HEK293 (cell line): ENCODE measurements at regions not wholly inside any gene's neighbourhood (a gene's known extent, or its start where the extent isn't known, plus 50 kb on each side); places are given as distances from the start of the nearest gene placed in this dataset.

ENCODE experiments used
- CTCF ChIA-PET: fragments of 350-600 bp; formaldehyde crosslinking; extraction: SDS; loops from one replicate; lab custom pipeline; 2021; ENCODE audit warnings: antibody characterized with exemption; lab: Yijun Ruan, JAX
- POLR2A ChIA-PET: fragments of 300-600 bp; formaldehyde crosslinking; extraction: SDS; loops from one replicate; lab custom pipeline; 2020; ENCODE audit warnings: antibody characterized with exemption, inconsistent platforms; lab: Yijun Ruan, JAX
- H3K27ac ChIP-seq: fragments of 200-500 bp; sonication (Bioruptor generic); 2 replicates; pipeline ENCODE4 v1.5.1; 2014; ENCODE audit warnings: low read depth, low read length, control low read depth, inconsistent platforms; ENCODE audit errors: extremely low read depth
- H3K36me3 ChIP-seq, 2 experiments: fragments of 200-500 bp in 1 of 2; sonication (Bioruptor generic) in 1 of 2; 1 replicate in 1 of 2; 2 replicates in 1 of 2; pipeline ENCODE4 v1.5.1; 2014 to 2017; ENCODE audit warnings: inconsistent platforms in 2 of 2, low read length in 2 of 2; ENCODE audit not compliant: control insufficient read depth in 2 of 2, insufficient read depth in 1 of 2
- H3K4me1 ChIP-seq: fragments of 200-500 bp; sonication (Bioruptor generic); 2 replicates; pipeline ENCODE4 v1.5.1; 2014; ENCODE audit warnings: mild to moderate bottlenecking, low read length, inconsistent platforms; ENCODE audit not compliant: control insufficient read depth, insufficient read depth
- H3K4me3 ChIP-seq: 2 replicates; pipeline ENCODE4 v1.5.1; 2011; ENCODE audit warnings: low read depth, mild to moderate bottlenecking, control low read depth, low read length, moderate library complexity
- H3K9me3 ChIP-seq: fragments of 200-500 bp; sonication (Bioruptor generic); 2 replicates; pipeline ENCODE4 v1.5.1; 2014; ENCODE audit warnings: low read depth, low read length, inconsistent platforms; ENCODE audit not compliant: control insufficient read depth, insufficient read depth
- GLI4 ChIP-seq: fragments of 450-650 bp; formaldehyde crosslinking; IDR thresholded peaks from 2 replicates; pipeline ENCODE4 v1.5.1; 2016; ENCODE audit warnings: missing biosample characterization, missing genetic modification characterization
- GLIS1 ChIP-seq: fragments of 450-650 bp; formaldehyde crosslinking; IDR thresholded peaks from 2 replicates; pipeline ENCODE4 v1.5.1; 2016; ENCODE audit warnings: missing biosample characterization, missing genetic modification characterization
- GLIS2 ChIP-seq: fragments of 450-650 bp; formaldehyde crosslinking; IDR thresholded peaks from 2 replicates; pipeline ENCODE4 v1.5.1; 2016; ENCODE audit warnings: missing biosample characterization, missing genetic modification characterization
- KLF1 ChIP-seq: fragments of 450-650 bp; formaldehyde crosslinking; IDR thresholded peaks from 2 replicates; pipeline ENCODE4 v1.5.1; 2016; ENCODE audit warnings: missing biosample characterization, missing genetic modification characterization
- KLF10 ChIP-seq: fragments of 450-650 bp; IDR thresholded peaks from 2 replicates; pipeline ENCODE4 v1.5.1; 2018; ENCODE audit warnings: missing biosample characterization, mild to moderate bottlenecking, missing genetic modification characterization
- KLF16 ChIP-seq: fragments of 450-650 bp; formaldehyde crosslinking; IDR thresholded peaks from 2 replicates; pipeline ENCODE4 v1.5.1; 2017; ENCODE audit warnings: missing biosample characterization, missing genetic modification characterization
- KLF7 ChIP-seq: fragments of 450-650 bp; formaldehyde crosslinking; IDR thresholded peaks from 2 replicates; pipeline ENCODE4 v1.5.1; 2016; ENCODE audit warnings: missing biosample characterization, missing genetic modification characterization, borderline replicate concordance
- REPIN1 ChIP-seq: fragments of 450-650 bp; formaldehyde crosslinking; IDR thresholded peaks from 2 replicates; pipeline ENCODE4 v1.5.1; 2017; ENCODE audit warnings: missing biosample characterization, missing genetic modification characterization, low read depth
- SETDB1 ChIP-seq: IDR thresholded peaks from one replicate; pipeline ENCODE4 v1.6.1; 2017; ENCODE audit warnings: mild to moderate bottlenecking, low read length, moderate library complexity, mixed read lengths; ENCODE audit not compliant: insufficient read length
- WT1 ChIP-seq: fragments of 450-650 bp; formaldehyde crosslinking; IDR thresholded peaks from 2 replicates; pipeline ENCODE4 v1.5.1; 2016; ENCODE audit warnings: missing biosample characterization, missing genetic modification characterization
- ZBTB8A ChIP-seq: fragments of 450-650 bp; formaldehyde crosslinking; IDR thresholded peaks from 2 replicates; pipeline ENCODE4 v1.5.1; 2016; ENCODE audit warnings: missing biosample characterization, missing genetic modification characterization
- ZFP69B ChIP-seq: fragments of 450-650 bp; formaldehyde crosslinking; IDR thresholded peaks from 2 replicates; pipeline ENCODE4 v1.5.1; 2016; ENCODE audit warnings: missing biosample characterization, missing genetic modification characterization
- ZNF23 ChIP-seq: fragments of 450-650 bp; formaldehyde crosslinking; IDR thresholded peaks from 2 replicates; pipeline ENCODE4 v1.5.1; 2016; ENCODE audit warnings: missing biosample characterization, missing genetic modification characterization, borderline replicate concordance
- ZNF248 ChIP-seq: fragments of 450-650 bp; formaldehyde crosslinking; IDR thresholded peaks from 2 replicates; pipeline ENCODE4 v1.5.1; 2017; ENCODE audit warnings: missing biosample characterization, missing genetic modification characterization
- ZNF274 ChIP-seq, 2 experiments: fragments of 200-500 bp in 1 of 2; fragments of 450-650 bp in 1 of 2; sonication (Bioruptor generic) in 1 of 2; formaldehyde crosslinking in 1 of 2; IDR thresholded peaks; 2 replicates each; pipeline versions ENCODE4 v1.5.1 to v1.6.1; 2014 to 2016; ENCODE audit warnings: borderline replicate concordance in 1 of 2, inconsistent platforms in 1 of 2, low read length in 1 of 2, missing biosample characterization in 1 of 2, missing genetic modification characterization in 1 of 2
- ZNF433 ChIP-seq: fragments of 450-650 bp; formaldehyde crosslinking; IDR thresholded peaks from 2 replicates; pipeline ENCODE4 v1.5.1; 2016; ENCODE audit warnings: missing biosample characterization, missing genetic modification characterization, low read depth
- ZNF510 ChIP-seq: fragments of 450-650 bp; formaldehyde crosslinking; IDR thresholded peaks from 2 replicates; pipeline ENCODE4 v1.5.1; 2018; ENCODE audit warnings: mild to moderate bottlenecking, missing genetic modification characterization, missing biosample characterization; ENCODE audit not compliant: insufficient replicate concordance
- ZNF664 ChIP-seq: fragments of 450-650 bp; formaldehyde crosslinking; IDR thresholded peaks from 2 replicates; pipeline ENCODE4 v1.5.1; 2016; ENCODE audit warnings: missing biosample characterization, missing genetic modification characterization
- ZNF830 ChIP-seq: fragments of 450-650 bp; IDR thresholded peaks from 2 replicates; pipeline ENCODE4 v1.5.0; 2018; ENCODE audit warnings: missing biosample characterization, missing genetic modification characterization, low read depth, mild to moderate bottlenecking, moderate library complexity
- TF ChIP-seq, protein P1 (sequence below): fragments of 450-650 bp; IDR thresholded peaks from 2 replicates; pipeline ENCODE4 v1.5.1; 2018; ENCODE audit warnings: missing biosample characterization, missing genetic modification characterization
- TF ChIP-seq, protein P2 (sequence below): fragments of 450-650 bp; formaldehyde crosslinking; IDR thresholded peaks from 2 replicates; pipeline ENCODE4; 2016; ENCODE audit warnings: missing biosample characterization, missing genetic modification characterization
- TF ChIP-seq, protein P3 (sequence below): fragments of 450-650 bp; formaldehyde crosslinking; IDR thresholded peaks from 2 replicates; pipeline ENCODE4 v1.5.1; 2016; ENCODE audit warnings: missing biosample characterization, missing genetic modification characterization
- TF ChIP-seq, protein P4 (sequence below): fragments of 450-650 bp; formaldehyde crosslinking; IDR thresholded peaks from 2 replicates; pipeline ENCODE4 v1.5.1; 2016; ENCODE audit warnings: missing biosample characterization, missing genetic modification characterization

DNA sequence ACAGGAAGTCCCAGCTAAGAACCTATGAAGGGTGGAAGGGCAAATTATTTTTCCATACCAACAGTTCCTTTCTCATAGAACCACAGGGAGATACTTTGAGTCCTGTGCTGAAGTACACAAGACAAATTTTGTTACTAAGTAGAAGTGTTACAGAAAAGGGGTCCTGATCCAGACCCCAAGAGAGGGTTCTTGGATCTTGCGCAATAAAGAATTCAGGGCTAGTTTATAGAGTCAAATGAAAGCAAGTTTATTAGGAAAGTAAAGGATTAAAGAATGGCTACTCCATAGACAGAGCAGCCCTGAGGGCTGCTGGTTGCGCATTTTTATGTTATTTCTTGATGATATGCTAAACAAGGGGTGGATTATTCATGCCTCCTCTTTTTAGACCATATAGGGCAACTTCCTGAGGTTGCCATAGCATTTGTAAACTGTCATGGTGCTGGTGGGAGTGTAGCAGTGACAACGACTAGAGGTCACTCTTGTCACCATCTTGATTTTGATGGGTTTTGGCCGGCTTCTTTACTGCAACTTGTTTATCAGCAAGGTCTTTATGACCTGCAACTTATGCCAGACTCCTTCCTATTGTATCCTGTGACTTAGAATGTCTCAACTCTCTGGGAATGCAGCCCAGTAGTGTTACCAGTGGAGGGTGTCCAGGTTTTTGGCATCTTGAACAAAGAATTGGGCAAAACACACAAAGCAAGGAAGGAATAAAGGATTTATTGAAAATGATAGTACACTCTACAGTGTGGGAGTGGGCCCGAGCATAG is 409.4 kb downstream of the SH2D4B start (continued):
- TF ChIP-seq KLF10 (no peak), GLIS2 (tag by site-specific recombination) (no peak), KLF1 (no peak), SETDB1 (no peak)
- TF ChIP-seq, protein P1, sequence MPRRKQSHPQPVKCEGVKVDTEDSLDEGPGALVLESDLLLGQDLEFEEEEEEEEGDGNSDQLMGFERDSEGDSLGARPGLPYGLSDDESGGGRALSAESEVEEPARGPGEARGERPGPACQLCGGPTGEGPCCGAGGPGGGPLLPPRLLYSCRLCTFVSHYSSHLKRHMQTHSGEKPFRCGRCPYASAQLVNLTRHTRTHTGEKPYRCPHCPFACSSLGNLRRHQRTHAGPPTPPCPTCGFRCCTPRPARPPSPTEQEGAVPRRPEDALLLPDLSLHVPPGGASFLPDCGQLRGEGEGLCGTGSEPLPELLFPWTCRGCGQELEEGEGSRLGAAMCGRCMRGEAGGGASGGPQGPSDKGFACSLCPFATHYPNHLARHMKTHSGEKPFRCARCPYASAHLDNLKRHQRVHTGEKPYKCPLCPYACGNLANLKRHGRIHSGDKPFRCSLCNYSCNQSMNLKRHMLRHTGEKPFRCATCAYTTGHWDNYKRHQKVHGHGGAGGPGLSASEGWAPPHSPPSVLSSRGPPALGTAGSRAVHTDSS (tag by site-specific recombination): no peak

DNA sequence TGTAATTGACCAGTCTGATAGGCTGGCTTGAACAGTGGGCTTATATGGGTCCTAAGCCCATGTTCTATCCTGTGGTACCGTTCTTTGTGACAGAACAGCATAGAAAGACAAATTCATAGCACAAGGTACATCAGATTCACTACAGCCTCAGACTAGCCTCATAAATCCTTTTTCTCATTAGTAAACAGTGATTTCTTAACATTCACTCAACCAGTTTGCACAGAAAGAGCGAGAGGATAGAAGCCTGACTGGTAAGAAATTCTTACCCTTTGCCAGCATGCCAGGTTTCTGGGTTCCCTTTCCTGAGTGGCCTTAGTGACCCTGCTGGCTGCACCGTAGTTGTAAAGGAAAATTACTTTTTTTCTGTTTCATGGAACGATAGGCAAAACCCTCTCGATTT is 412.1 kb downstream of the SH2D4B start:
- POLR2A ChIA-PET: no interaction called here
- TF ChIP-seq ZNF433: no peak
- no peak for TF ChIP-seq ZFP69B (tag by site-specific recombination)
- no peak for TF ChIP-seq KLF16 (tag by site-specific recombination)
- TF ChIP-seq ZBTB8A: no peak
- no peak for TF ChIP-seq WT1 (tag by site-specific recombination)
- CTCF ChIA-PET: no interaction called here
- Histone ChIP-seq H3K4me1 (no peaks in the 10 kb centered on the region), H3K27ac (no peak overlapping the region), H3K9me3 (no peaks in the 10 kb centered on the region), H3K4me3 (no peak overlapping the region), H3K36me3 (no peaks in the 10 kb centered on the region)

DNA sequence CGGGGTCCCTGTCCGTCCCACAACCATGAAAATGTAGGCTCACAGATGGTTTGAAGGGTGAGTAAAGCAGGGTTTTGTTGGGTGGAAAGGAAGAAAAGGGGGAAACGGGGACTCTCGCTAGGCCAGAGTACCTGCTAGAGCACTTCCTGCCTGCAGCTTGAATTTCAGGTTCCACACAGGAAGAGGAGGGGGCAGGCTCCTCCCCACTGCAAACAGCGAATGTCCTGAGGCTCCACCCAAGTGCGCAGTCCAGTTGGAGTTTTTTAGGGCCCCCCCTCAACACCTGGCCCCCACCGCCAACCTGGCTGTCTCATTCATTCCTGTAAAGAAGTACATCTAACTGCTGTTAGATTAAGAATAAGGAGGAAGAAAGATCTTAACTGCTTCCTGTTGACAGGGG is 414.7 kb downstream of the SH2D4B start:
- TF ChIP-seq ZNF274 (IDR thresholded peaks at IDR 0.05; ENCODE audit: low read length) (no peak), ZNF274 (tag by site-specific recombination; IDR thresholded peaks at IDR 0.05; ENCODE audit: borderline replicate concordance) (no peak)
- TF ChIP-seq, all 188 proteins: peak for 0
- H3K9me3 ChIP-seq: no peaks in the 10 kb centered on the region
- no peaks in the 10 kb centered on the region for H3K36me3 ChIP-seq
- no peak overlapping the region for H3K4me3 ChIP-seq
- POLR2A ChIA-PET: no interaction called here
- no peaks in the 10 kb centered on the region for H3K4me1 ChIP-seq
- CTCF ChIA-PET: no interaction called here
- H3K27ac ChIP-seq: no peak overlapping the region

DNA sequence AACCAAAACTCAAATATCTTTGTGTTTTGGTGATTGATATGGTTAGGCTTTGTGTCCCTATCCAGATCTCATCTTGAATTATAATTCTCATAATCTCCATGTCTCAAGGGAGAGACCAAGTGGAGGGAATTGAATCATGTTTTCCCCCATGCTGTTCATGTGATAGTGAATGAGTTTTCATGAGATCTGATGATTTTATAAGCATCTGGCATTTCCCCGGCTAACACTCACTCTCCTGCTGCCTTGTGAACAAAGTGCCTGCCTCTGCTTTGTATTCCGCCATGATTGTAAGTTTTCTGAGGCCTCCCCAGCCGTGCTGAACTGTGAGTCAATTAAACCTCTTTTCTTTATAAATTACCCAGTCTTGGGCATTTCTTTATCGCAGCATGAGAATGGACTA is 419.5 kb downstream of the SH2D4B start:
- H3K27ac ChIP-seq: no peak overlapping the region
- CTCF ChIA-PET: no interaction called here
- no peak for TF ChIP-seq ZNF830
- no peak for TF ChIP-seq GLI4 (tag by site-specific recombination)
- TF ChIP-seq KLF16 (tag by site-specific recombination): no peak
- TF ChIP-seq ZNF23 (tag by site-specific recombination): no peak
- no peak for TF ChIP-seq ZNF664 (tag by site-specific recombination)
- TF ChIP-seq GLIS1: no peak
- TF ChIP-seq, protein P2, sequence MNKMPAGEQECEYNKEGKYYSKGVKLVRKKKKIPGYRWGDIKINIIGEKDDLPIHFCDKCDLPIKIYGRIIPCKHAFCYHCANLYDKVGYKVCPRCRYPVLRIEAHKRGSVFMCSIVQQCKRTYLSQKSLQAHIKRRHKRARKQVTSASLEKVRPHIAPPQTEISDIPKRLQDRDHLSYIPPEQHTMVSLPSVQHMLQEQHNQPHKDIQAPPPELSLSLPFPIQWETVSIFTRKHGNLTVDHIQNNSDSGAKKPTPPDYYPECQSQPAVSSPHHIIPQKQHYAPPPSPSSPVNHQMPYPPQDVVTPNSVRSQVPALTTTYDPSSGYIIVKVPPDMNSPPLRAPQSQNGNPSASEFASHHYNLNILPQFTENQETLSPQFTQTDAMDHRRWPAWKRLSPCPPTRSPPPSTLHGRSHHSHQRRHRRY: no peak
- TF ChIP-seq GLIS2 (tag by site-specific recombination): no peak
- TF ChIP-seq ZNF248 (tag by site-specific recombination): no peak
- TF ChIP-seq, protein P3, sequence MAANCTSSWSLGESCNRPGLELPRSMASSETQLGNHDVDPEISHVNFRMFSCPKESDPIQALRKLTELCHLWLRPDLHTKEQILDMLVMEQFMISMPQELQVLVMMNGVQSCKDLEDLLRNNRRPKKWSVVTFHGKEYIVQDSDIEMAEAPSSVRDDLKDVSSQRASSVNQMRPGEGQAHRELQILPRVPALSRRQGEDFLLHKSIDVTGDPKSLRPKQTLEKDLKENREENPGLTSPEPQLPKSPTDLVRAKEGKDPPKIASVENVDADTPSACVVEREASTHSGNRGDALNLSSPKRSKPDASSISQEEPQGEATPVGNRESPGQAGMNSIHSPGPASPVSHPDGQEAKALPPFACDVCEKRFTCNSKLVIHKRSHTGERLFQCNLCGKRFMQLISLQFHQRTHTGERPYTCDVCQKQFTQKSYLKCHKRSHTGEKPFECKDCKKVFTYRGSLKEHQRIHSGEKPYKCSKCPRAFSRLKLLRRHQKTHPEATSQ (tag by site-specific recombination): no peak
- no peak for TF ChIP-seq KLF7
- TF ChIP-seq, protein P4, sequence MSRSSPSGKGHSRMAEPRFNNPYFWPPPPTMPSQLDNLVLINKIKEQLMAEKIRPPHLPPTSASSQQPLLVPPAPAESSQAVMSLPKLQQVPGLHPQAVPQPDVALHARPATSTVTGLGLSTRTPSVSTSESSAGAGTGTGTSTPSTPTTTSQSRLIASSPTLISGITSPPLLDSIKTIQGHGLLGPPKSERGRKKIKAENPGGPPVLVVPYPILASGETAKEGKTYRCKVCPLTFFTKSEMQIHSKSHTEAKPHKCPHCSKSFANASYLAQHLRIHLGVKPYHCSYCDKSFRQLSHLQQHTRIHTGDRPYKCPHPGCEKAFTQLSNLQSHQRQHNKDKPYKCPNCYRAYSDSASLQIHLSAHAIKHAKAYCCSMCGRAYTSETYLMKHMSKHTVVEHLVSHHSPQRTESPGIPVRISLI (tag by site-specific recombination): no peak
- TF ChIP-seq REPIN1: no peak
- TF ChIP-seq ZNF510 (tag by site-specific recombination): no peak
- TF ChIP-seq KLF10: no peak

More for the DNA sequence above, 419.5 kb downstream of the SH2D4B start:
- H3K9me3 ChIP-seq: no peaks in the 10 kb centered on the region
- H3K36me3 ChIP-seq: no peaks in the 10 kb centered on the region
- no peak overlapping the region for H3K4me3 ChIP-seq
- POLR2A ChIA-PET: no interaction called here
- H3K4me1 ChIP-seq: no peaks in the 10 kb centered on the region
